Panc1 (cell line): ENCODE measurements at regions not wholly inside any gene's neighbourhood (a gene's known extent, or its start where the extent isn't known, plus 50 kb on each side); places are given as distances from the start of the nearest gene placed in this dataset.
"Not testable (repeated sequence)": the region's sequence is repeated elsewhere in the genome, so short reads cannot be mapped to it uniquely, and the experiment has no call there.

Experiments
- ATAC-seq: fragments of 200-7000 bp; cut with Tn5 transposase; 2 replicates; pipeline ENCODE4 v1.9.1; 2020; ENCODE audit warnings: mild to moderate bottlenecking, moderate library complexity
- BruUV-seq: library from RNA; stranded (reverse); fragments of 400-500 nt; replicated peaks from 2 replicates; lab custom pipeline; 2021; lab: Mats Ljungman, UMichigan
- CTCF ChIA-PET: fragments of 300-600 bp; sonication (Branson Sonifier 250); formaldehyde crosslinking; loops from one replicate; lab custom pipeline; 2022; ENCODE audit warnings: antibody characterized with exemption; lab: Charles Lee
- POLR2A ChIA-PET: fragments of 300-600 bp; sonication (Branson Sonifier 250); formaldehyde crosslinking; loops from one replicate; lab custom pipeline; 2022; ENCODE audit warnings: antibody characterized with exemption; lab: Charles Lee
- DNase-seq: peaks from one replicate; pipeline ENCODE4 v3.0.0-alpha.2; 2010; ENCODE audit warnings: low read depth, low spot score
- H3K27ac ChIP-seq: 2 replicates; pipeline ENCODE4 v1.5.1; 2011; ENCODE audit warnings: mild to moderate bottlenecking, low read length, inconsistent platforms
- H3K27me3 ChIP-seq: fragments of 200-500 bp; sonication (Bioruptor generic); 2 replicates; pipeline ENCODE4 v1.6.0; 2014; ENCODE audit warnings: low read length, inconsistent platforms; ENCODE audit not compliant: control insufficient read depth, insufficient read depth
- H3K36me3 ChIP-seq: fragments of 200-500 bp; sonication (Bioruptor generic); 2 replicates; pipeline ENCODE4 v1.5.1; 2014; ENCODE audit warnings: inconsistent platforms, mild to moderate bottlenecking, low read length, moderate library complexity; ENCODE audit not compliant: control insufficient read depth, insufficient read depth
- H3K4me1 ChIP-seq: 2 replicates; pipeline ENCODE4 v1.5.1; 2011; ENCODE audit warnings: inconsistent platforms, mild to moderate bottlenecking, low read length, moderate library complexity; ENCODE audit not compliant: control insufficient read depth, insufficient read depth
- H3K4me3 ChIP-seq, 2 experiments: 2 replicates each; pipeline ENCODE4 v1.5.1; 2011 to 2012; ENCODE audit warnings: low read depth in 2 of 2, low read length in 2 of 2, mild to moderate bottlenecking in 2 of 2, inconsistent platforms in 1 of 2, moderate library complexity in 1 of 2
- H3K9me3 ChIP-seq: fragments of 200-500 bp; sonication (Bioruptor generic); 2 replicates; pipeline ENCODE4 v1.5.1; 2014; ENCODE audit warnings: low read depth, mild to moderate bottlenecking, inconsistent platforms, low read length, moderate library complexity; ENCODE audit not compliant: control insufficient read depth, insufficient read depth
- POLR2AphosphoS5 ChIP-seq: IDR thresholded peaks from 2 replicates; pipeline ENCODE4 v1.6.1; 2012; ENCODE audit warnings: mild to moderate bottlenecking, low read depth, low read length, moderate library complexity
- SIN3A ChIP-seq: IDR thresholded peaks from 2 replicates; pipeline ENCODE4 v1.6.1; 2012; ENCODE audit warnings: low read depth, mild to moderate bottlenecking, low read length, moderate library complexity, borderline replicate concordance; ENCODE audit not compliant: insufficient read depth
- TCF7L2 ChIP-seq: IDR thresholded peaks from 2 replicates; pipeline ENCODE4 v1.6.1; 2011; ENCODE audit warnings: mild to moderate bottlenecking, low read depth, low read length, inconsistent platforms
- in situ Hi-C: cut with HindIII; loops from 2 replicates; pipeline ENCODE4 v1.10.0; 2016; ENCODE audit warnings: low sequenced_read_pairs, low pct_unique_long_range_greater_than_20kb
- intact Hi-C: fragments of 100-400 bp; cut with micrococcal nuclease; formaldehyde crosslinking; loops from one replicate; pipeline ENCODE4 v1.10.0; 2022; ENCODE audit not compliant: unreplicated experiment
- TF ChIP-seq, protein P1 (sequence below): fragments of 450-650 bp; IDR thresholded peaks from 2 replicates; pipeline ENCODE4 v1.5.1; 2017; ENCODE audit warnings: mild to moderate bottlenecking
- TF ChIP-seq, protein P2 (sequence below), 2 experiments: IDR thresholded peaks; 2 replicates each; pipeline ENCODE4 v1.6.1; 2011 to 2012; ENCODE audit warnings: low read depth in 2 of 2, control low read depth in 1 of 2, low read length in 1 of 2, mild to moderate bottlenecking in 1 of 2, moderate library complexity in 1 of 2; ENCODE audit not compliant: insufficient read depth in 1 of 2

DNA sequence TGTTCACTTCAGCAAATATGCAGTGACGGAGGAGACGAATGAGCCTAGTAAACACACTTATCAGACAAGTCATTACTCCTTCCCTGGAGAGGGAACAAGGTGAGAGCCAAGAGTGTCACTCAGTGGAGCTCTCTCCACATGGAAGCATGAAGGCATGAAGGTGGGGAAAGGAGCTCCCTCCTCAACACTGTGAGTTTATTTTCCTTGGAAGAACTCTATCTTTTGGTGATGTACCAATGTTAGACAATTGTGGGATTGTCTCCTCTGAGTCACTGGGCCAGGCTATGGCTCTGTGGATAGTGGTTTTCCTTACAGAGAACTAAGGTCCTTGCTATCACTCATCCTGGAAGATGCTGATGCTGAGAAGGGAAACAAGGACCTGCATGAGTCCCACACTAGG lies 200.2 kb downstream of the CPEB2 start:
- Histone ChIP-seq H3K4me1 (no peaks in the 10 kb centered on the region), H3K36me3 (no peaks in the 10 kb centered on the region), H3K27ac (no peak overlapping the region), H3K27me3 (no peaks in the 10 kb centered on the region), H3K9me3 (no peaks in the 10 kb centered on the region), H3K4me3 (no peak overlapping the region)
- TF ChIP-seq, protein P1, sequence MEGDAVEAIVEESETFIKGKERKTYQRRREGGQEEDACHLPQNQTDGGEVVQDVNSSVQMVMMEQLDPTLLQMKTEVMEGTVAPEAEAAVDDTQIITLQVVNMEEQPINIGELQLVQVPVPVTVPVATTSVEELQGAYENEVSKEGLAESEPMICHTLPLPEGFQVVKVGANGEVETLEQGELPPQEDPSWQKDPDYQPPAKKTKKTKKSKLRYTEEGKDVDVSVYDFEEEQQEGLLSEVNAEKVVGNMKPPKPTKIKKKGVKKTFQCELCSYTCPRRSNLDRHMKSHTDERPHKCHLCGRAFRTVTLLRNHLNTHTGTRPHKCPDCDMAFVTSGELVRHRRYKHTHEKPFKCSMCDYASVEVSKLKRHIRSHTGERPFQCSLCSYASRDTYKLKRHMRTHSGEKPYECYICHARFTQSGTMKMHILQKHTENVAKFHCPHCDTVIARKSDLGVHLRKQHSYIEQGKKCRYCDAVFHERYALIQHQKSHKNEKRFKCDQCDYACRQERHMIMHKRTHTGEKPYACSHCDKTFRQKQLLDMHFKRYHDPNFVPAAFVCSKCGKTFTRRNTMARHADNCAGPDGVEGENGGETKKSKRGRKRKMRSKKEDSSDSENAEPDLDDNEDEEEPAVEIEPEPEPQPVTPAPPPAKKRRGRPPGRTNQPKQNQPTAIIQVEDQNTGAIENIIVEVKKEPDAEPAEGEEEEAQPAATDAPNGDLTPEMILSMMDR: no peak
- TF ChIP-seq TCF7L2 (no peak), POLR2AphosphoS5 (no peak), SIN3A (no peak)
- TF ChIP-seq, protein P2, sequence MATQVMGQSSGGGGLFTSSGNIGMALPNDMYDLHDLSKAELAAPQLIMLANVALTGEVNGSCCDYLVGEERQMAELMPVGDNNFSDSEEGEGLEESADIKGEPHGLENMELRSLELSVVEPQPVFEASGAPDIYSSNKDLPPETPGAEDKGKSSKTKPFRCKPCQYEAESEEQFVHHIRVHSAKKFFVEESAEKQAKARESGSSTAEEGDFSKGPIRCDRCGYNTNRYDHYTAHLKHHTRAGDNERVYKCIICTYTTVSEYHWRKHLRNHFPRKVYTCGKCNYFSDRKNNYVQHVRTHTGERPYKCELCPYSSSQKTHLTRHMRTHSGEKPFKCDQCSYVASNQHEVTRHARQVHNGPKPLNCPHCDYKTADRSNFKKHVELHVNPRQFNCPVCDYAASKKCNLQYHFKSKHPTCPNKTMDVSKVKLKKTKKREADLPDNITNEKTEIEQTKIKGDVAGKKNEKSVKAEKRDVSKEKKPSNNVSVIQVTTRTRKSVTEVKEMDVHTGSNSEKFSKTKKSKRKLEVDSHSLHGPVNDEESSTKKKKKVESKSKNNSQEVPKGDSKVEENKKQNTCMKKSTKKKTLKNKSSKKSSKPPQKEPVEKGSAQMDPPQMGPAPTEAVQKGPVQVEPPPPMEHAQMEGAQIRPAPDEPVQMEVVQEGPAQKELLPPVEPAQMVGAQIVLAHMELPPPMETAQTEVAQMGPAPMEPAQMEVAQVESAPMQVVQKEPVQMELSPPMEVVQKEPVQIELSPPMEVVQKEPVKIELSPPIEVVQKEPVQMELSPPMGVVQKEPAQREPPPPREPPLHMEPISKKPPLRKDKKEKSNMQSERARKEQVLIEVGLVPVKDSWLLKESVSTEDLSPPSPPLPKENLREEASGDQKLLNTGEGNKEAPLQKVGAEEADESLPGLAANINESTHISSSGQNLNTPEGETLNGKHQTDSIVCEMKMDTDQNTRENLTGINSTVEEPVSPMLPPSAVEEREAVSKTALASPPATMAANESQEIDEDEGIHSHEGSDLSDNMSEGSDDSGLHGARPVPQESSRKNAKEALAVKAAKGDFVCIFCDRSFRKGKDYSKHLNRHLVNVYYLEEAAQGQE (IDR thresholded peaks at IDR 0.05; ENCODE audit: insufficient read depth in 1 of 2, low read depth in 2 of 2, low read length in 1 of 2): no peak
- intact Hi-C loops (no loop called here), in situ Hi-C loops (no loop called here)
- no TSS peak for BruUV-seq
- CTCF ChIA-PET: no interaction called here
- ATAC-seq (no peak), DNase-seq (no peak)
- POLR2A ChIA-PET: no interaction called here

DNA sequence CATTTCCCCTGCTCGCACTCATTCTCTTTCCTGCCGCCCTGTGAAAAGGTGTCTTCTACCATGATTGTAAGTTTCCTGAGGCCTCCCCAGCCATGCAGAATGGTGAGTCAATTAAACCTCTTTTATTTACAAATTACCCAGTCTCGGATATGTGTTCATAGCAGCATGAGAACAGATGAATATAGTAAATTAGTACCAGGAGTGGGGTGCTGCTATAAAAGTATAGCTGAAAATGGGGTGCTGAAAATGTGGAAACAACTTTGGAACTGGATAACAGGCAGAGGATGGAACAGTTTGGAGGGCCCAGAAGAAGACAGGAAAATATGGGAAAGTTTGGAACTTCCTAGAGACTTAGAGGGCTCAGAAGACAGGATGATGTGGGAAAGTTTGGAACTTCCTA lies 204.2 kb downstream of the CPEB2 start:
- H3K27ac ChIP-seq, H3K4me3 ChIP-seq, POLR2A ChIA-PET, intact Hi-C loops, in situ Hi-C loops, ATAC-seq, H3K27me3 ChIP-seq, CTCF ChIA-PET, H3K9me3 ChIP-seq, H3K36me3 ChIP-seq, H3K4me1 ChIP-seq, DNase-seq, BruUV-seq: not testable (repeated sequence)

DNA sequence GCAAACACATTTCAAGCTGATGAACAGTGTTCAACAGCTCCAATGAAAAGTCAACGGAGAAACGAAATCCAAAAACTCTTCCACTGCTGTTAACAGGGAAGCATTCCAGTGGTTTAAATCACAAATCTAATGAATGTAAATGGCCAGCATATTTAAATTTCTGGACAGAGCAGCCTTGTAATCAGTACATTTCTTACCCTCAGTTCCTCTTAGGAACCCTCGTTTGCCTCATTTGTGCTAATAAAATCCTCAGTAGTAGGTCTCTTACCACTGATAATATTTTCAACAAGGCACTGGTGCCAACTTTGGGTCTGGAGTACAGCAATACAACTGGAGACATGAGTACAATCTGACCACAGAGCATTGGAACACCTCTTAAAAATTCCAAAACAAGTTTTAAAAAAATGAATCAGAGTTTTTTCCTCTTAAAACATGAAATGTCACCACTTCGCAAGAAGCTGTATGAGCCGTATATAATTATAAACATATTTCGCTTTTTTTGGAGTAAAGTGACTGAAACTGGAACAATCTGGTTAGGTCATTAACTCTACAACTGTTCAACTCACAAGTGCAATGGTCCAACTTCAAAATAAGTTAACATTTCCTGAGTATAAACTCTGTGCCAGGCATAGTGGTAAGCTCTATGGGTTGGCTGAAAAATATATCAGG lies 211.2 kb downstream of the CPEB2 start:
- Histone ChIP-seq H3K9me3 (no peaks in the 10 kb centered on the region), H3K27me3 (no peaks in the 10 kb centered on the region), H3K4me1 (no peaks in the 10 kb centered on the region), H3K27ac (no peak overlapping the region), H3K4me3 (no peak overlapping the region), H3K36me3 (no peaks in the 10 kb centered on the region)
- TF ChIP-seq, protein P1: no peak
- DNase-seq (no peak), ATAC-seq (no peak)
- no TSS peak for BruUV-seq
- CTCF ChIA-PET: no interaction called here
- in situ Hi-C loops (no loop called here), intact Hi-C loops (no loop called here)
- POLR2A ChIA-PET: no interaction called here
